ENCODE measurements at regions not wholly inside any gene's neighbourhood (a gene's known extent, or its start where the extent isn't known, plus 50 kb on each side); places are given as distances from the start of the nearest gene placed in this dataset.
"Not testable (repeated sequence)": the region's sequence is repeated elsewhere in the genome, so short reads cannot be mapped to it uniquely, and the experiment has no call there.

DNA sequence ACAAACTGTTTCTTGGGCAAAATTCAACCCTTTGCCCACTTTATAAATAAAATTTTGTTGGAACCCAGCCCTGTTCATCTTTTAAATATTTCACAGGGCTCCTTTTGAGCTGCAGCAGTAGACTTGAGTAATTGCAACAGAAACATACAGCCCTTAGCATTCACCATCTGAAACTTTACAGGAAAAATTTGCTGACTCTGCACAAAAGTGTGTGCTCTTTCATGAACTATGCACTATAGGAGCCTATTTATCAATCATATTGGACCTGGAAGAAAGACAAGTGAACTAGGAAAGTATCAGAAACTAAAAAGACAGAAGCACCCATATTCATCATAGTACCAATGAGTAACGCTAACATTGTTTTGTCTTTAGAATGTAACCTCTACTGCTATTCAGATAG is 406.9 kb upstream of the SLC10A2 start:
- TF ChIP-seq, protein P1, sequence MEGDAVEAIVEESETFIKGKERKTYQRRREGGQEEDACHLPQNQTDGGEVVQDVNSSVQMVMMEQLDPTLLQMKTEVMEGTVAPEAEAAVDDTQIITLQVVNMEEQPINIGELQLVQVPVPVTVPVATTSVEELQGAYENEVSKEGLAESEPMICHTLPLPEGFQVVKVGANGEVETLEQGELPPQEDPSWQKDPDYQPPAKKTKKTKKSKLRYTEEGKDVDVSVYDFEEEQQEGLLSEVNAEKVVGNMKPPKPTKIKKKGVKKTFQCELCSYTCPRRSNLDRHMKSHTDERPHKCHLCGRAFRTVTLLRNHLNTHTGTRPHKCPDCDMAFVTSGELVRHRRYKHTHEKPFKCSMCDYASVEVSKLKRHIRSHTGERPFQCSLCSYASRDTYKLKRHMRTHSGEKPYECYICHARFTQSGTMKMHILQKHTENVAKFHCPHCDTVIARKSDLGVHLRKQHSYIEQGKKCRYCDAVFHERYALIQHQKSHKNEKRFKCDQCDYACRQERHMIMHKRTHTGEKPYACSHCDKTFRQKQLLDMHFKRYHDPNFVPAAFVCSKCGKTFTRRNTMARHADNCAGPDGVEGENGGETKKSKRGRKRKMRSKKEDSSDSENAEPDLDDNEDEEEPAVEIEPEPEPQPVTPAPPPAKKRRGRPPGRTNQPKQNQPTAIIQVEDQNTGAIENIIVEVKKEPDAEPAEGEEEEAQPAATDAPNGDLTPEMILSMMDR (IDR thresholded peaks at IDR 0.05): no peak
- no peak for ATAC-seq (ENCODE audit: low FRiP score)

DNA sequence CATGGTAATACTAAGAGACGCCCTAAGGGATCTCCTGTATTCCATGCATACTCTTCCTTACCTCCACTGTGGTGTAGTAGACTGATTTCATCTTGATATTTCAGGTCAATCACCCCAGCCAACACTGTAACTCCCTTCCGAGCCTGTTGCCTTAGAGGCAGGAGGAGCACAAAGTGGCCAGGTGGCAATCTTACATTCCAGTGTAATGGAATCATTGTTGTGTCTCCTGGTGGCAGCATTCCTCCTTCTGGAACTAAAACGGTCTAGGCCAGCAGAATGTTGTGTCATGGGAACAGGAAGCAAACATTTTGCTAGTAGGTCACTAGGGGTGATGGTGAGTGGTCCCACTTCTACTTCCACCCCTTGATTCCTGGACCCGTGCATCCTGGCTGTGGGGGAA is 405.7 kb upstream of the SLC10A2 start:
- TF ChIP-seq, protein P1 (IDR thresholded peaks at IDR 0.05): no peak
- DNase-seq (ENCODE audit: low spot score): no peak
- ATAC-seq (ENCODE audit: low FRiP score): no peak

More for the DNA sequence above, 406.9 kb upstream of the SLC10A2 start:
- no peak for DNase-seq (ENCODE audit: low spot score)

DNA sequence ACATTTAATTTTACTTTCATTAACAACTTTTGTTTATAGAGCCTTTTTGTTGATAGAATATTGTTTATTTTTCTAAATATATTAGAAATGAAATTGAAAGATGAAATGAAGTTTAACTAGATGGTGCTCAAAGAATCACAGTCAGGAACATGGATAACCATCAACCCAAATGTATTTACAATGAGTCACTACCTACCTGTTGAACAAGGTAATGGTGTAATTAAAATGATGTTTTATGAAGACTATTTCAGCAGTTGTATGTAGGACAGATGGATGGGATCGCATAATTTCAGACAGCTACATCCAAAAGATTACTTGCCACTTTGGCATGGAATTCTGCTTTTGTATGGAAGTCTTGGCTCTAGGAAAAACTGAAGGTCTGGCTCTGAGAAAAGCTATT is 403.6 kb upstream of the SLC10A2 start:
- ATAC-seq (ENCODE audit: low FRiP score): no peak
- TF ChIP-seq, protein P1 (IDR thresholded peaks at IDR 0.05): no peak
- DNase-seq (ENCODE audit: low spot score): no peak

DNA sequence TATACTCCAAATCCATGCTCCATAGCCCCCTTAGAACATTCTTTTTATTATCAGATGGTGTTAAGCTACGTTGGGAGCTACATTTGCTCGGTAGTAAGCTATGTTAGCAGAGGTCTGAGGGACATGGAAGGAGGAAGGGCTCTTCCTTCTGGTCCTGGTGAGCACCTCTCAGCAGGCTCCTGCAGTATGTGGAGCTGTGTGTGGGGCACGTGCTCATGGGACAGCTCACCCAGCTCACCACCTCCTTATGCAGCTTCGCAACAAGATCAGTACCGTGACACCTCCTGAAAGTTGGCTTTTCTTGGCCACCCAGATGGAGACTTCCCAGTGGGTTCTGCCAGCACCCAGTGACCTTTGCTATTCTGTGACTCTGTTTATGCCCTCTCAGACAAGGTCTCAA is 400.5 kb upstream of the SLC10A2 start:
- TF ChIP-seq, protein P1 (IDR thresholded peaks at IDR 0.05): no peak
- ATAC-seq (ENCODE audit: low FRiP score) (no peak), DNase-seq (ENCODE audit: low spot score) (no peak)

DNA sequence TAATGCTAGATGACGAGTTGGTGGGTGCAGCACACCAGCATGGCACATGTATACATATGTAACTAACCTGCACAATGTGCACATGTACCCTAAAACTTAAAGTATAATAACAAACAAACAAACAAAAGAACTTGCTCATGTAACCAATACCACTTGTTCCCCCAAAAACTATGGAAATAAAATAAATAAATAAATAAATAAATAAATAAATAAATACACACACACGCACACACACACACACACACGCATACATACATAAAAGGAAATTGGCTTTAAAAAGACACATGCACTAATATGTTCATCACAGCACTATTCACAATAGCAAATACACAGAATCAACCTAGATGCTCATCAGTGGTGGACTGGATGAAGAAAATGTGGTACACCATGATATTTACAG is 394.0 kb upstream of the SLC10A2 start:
- ATAC-seq (ENCODE audit: low FRiP score); DNase-seq (ENCODE audit: low spot score): not testable (repeated sequence)

DNA sequence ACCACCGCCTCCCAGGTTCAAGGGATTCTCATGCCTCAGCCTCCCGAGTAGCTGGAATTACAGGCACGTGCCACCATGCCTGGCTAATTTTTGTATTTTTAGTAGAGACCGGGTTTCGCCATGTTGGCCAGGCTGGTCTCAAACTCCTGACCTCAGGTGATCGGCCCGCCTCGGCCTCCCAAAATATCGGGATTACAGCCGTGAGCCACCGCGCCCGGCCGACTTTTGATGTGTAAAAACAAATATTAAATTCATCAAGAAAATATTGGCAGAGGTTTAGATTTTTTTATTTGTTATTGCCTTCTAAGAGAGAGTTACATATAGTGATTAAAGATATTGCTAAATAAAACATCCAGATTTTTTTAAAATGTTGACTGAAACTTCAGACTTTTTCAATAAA is 390.8 kb upstream of the SLC10A2 start:
- DNase-seq (ENCODE audit: low spot score); ATAC-seq (ENCODE audit: low FRiP score): not testable (repeated sequence)

DNA sequence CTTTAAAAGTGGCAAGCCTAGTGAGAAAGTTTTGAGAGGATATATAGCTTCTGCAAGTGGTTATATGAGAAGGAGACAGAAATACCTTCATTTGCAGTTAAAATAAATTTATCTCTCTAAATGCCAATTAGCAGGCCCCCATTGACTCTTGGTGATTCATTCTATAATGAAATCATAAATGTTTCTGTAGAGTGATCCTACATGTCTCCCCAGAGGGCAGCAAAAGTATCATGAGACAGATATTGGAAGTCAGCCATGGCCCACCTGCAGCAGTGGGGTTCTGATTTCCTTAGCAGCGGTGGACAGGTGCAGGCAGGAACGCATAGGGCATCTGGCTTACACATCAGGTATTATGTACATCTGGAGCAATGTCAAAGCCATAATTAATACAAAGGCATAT is 385.4 kb upstream of the SLC10A2 start:
- DNase-seq (ENCODE audit: low spot score): no peak
- TF ChIP-seq, protein P1 (IDR thresholded peaks at IDR 0.05): no peak
- no peak for ATAC-seq (ENCODE audit: low FRiP score)

DNA sequence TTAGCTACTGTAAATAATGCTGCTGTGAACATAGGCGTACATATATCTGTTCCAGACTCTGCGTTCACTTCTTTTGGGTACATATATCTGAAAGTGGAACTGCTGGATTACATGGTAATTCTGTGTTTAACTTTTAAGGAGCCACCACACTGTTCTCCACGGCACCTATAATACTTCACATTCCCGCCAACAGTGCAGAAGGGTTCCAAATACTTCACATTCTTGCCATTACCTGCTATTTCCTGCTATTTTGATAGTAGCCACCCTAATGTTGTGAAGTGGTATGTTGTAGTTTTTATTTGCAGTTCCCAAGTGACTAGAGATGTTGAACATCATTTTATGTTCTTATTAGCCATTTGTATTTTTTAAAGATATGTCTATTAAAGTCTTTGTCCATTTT is 377.4 kb upstream of the SLC10A2 start:
- DNase-seq (ENCODE audit: low spot score) (no peak), ATAC-seq (ENCODE audit: low FRiP score) (no peak)
- TF ChIP-seq, protein P1 (IDR thresholded peaks at IDR 0.05): no peak

Data from omental fat pad (tissue), 3 donors.